GM18951 (cell line): ENCODE measurements at regions not wholly inside any gene's neighbourhood (a gene's known extent, or its start where the extent isn't known, plus 50 kb on each side); places are given as distances from the start of the nearest gene placed in this dataset.

Experiments used
- POLR2A ChIP-seq: IDR thresholded peaks from 4 replicates; pipeline ENCODE4 v1.6.1; 2011; ENCODE audit warnings: mild to moderate bottlenecking; ENCODE audit not compliant: insufficient read length, insufficient read depth; ENCODE audit errors: extremely low read depth
- in situ Hi-C: fragments of 300-500 bp; cut with MboI; formaldehyde crosslinking; loops from one replicate; pipeline ENCODE4 v1.12.0; 2022; ENCODE audit warnings: low sequenced_read_pairs, mixed read lengths, inconsistent platforms; ENCODE audit not compliant: unreplicated experiment

- in situ Hi-C loops = no loop called here
- TF ChIP-seq POLR2A = no peak
These were observed 629.8 kb upstream of the PCDH9 start for GRCh38 chr13:67859904-67860303.

- no peak for TF ChIP-seq POLR2A
- in situ Hi-C loops = no loop called here
These were observed 627.6 kb upstream of the PCDH9 start for GRCh38 chr13:67857581-67858310.

DNA sequence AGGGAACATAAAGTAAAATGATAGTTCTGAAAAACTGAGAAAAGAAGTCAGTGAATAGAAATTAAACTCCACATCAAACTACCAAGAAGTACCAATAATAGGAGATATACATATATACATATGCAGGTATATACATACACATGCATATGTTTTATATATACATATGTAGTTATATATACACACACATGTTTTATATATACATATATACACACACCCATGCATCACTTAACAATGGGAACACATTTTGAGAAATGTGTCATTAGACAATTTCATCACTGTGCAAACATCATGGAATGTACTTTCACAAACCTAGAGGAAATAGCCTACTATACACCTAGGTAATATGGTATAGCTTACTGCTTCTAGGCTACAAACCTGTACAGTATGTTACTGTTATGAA, 626.8 kb upstream of the PCDH9 start:
- in situ Hi-C loops = no loop called here
- no peak for TF ChIP-seq POLR2A

- in situ Hi-C loops = no loop called here
- TF ChIP-seq POLR2A = no peak
These were observed 625.7 kb upstream of the PCDH9 start for GRCh38 chr13:67855741-67856238.

DNA sequence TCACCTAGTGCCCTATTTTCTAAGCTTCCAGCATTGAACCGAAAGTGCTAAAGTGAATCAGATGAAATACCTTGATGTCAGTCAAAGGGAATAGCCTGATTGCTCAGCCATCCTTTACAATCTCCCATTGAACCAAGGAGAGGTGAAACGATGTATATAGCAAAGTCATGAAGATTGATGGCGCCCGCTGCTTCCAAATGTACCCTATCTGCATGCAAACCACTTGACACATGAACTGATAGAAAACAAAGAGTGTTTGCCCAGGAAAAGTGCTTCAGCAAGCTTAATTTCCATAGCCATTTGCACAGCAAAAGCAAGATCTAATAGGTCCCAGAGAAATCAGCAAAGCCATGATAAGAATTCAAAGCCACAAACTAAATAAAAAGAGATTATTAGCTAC, 624.9 kb upstream of the PCDH9 start:
- in situ Hi-C loops = no loop called here
- no peak for TF ChIP-seq POLR2A

DNA sequence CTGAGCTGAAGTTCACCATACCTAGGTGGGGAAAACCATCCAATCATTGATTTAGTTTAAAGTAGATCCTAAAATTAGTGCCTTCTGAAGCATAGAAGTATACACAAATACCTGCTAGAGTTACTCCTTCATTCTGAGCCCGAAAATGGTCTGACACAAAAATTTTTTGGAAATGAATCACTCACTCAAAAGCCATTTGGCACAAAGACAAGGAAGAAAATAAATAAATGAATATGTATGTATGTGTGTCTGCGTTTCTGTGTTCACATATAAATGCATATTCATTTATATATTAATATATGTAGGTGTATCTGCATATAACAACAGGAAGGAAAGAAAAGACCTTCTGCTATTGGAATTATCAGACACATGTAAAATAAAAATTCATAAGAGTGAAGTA, 614.4 kb upstream of the PCDH9 start:
- TF ChIP-seq POLR2A = no peak
- in situ Hi-C loops = no loop called here

- no peak for TF ChIP-seq POLR2A
- in situ Hi-C loops = no loop called here
These were observed 610.9 kb upstream of the PCDH9 start for GRCh38 chr13:67841071-67841470.

GRCh38 chr13:67833564-67833963, 603.4 kb upstream of the PCDH9 start:
- TF ChIP-seq POLR2A = no peak
- in situ Hi-C loops = no loop called here

GRCh38 chr13:67829641-67830040, 599.5 kb upstream of the PCDH9 start:
- TF ChIP-seq POLR2A = no peak
- in situ Hi-C loops = no loop called here

GRCh38 chr13:67827992-67828391, 597.9 kb upstream of the PCDH9 start:
- in situ Hi-C loops = no loop called here
- no peak for TF ChIP-seq POLR2A

DNA sequence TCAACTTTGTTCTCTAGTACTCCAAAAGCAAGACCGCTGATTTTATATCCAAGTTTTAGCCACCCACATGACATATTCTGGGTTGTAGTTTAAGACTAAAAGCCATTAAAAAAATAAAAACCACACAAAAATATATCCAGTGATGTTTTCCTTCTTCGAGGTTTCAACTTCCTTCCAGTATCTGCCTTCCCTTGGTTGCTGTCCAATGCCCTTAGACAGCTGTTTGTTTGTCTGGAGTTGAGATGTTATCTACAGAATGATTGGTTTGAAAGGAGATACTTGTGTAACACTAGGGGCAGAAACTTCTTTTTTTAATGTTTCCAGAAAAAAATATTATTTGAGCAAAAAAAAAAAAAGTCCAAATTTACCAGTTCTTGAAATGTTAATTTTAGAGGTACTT, 591.5 kb upstream of the PCDH9 start:
- no peak for TF ChIP-seq POLR2A
- in situ Hi-C loops = no loop called here

- in situ Hi-C loops = no loop called here
- no peak for TF ChIP-seq POLR2A
These were observed 576.7 kb upstream of the PCDH9 start for GRCh38 chr13:67806796-67807195.

DNA sequence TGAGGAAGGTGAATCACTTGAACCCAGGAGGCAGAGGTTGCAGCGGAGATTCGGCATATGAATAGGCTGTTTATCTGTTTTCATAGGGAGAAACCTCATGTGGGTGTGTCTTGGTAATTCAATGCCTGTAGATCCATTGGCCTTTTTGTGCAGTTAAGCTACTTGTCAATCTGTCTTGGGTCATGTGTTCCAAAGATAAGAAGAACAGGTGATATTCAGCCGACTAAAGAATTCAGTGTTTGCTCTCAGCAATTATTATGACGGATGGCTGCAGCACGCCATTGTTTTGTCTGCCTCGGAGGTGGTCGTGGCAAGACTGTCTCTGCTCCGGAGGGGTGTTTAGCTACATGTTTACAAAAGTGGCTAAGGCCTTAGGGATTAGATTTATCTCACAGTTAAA, 573.0 kb upstream of the PCDH9 start:
- in situ Hi-C loops = no loop called here
- TF ChIP-seq POLR2A = no peak

GRCh38 chr13:67792151-67792676, 562.1 kb upstream of the PCDH9 start:
- TF ChIP-seq POLR2A = no peak
- in situ Hi-C loops = no loop called here
